OCI-LY3 (cell line): ENCODE measurements at regions not wholly inside any gene's neighbourhood (a gene's known extent, or its start where the extent isn't known, plus 50 kb on each side); places are given as distances from the start of the nearest gene placed in this dataset.

Source experiments
- CTCF ChIP-seq: fragments of 200-600, 300-600 bp; sonication (generic); IDR thresholded peaks from 2 replicates; pipeline ENCODE4 v1.5.1; 2014; ENCODE audit warnings: antibody characterized with exemption, low read length, low read depth
- EZH2phosphoT487 ChIP-seq: fragments of 200-600 bp; shearing (Covaris generic); IDR thresholded peaks from 2 replicates; pipeline ENCODE4 v1.6.1; 2018; ENCODE audit warnings: antibody characterized with exemption, mixed run types, low read depth

- no peak for TF ChIP-seq CTCF
- no peak for TF ChIP-seq EZH2phosphoT487
Measured at GRCh38 chr14:28264306-28264705, 502.3 kb upstream of the FOXG1 start.
